IMR-90 (cell line): ENCODE measurements at regions not wholly inside any gene's neighbourhood (a gene's known extent, or its start where the extent isn't known, plus 50 kb on each side); places are given as distances from the start of the nearest gene placed in this dataset.

ENCODE experiments used
- ATAC-seq: fragments of 200-7000 bp; cut with Tn5 transposase; 2 replicates; pipeline ENCODE4 v1.9.1; 2020; ENCODE audit warnings: low read depth, mild to moderate bottlenecking, moderate library complexity
- BruUV-seq: library from RNA; stranded (reverse); fragments of 400-500 nt; replicated peaks from 2 replicates; lab custom pipeline; 2021; lab: Mats Ljungman, UMichigan
- CTCF ChIA-PET: fragments of 300-600 bp; formaldehyde crosslinking; extraction: SDS; loops from one replicate; lab custom pipeline; 2021; ENCODE audit warnings: antibody characterized with exemption; lab: Yijun Ruan, JAX
- POLR2A ChIA-PET: fragments of 300-600 bp; sonication (Branson Sonifier 250); formaldehyde crosslinking; loops from one replicate; lab custom pipeline; 2022; ENCODE audit warnings: antibody characterized with exemption; ENCODE audit not compliant: unreplicated experiment; lab: Charles Lee
- DNase-seq: peaks from one replicate; pipeline ENCODE4 v3.0.0; 2013
- H2AFZ ChIP-seq: replicated peaks from 2 replicates; pipeline ENCODE3; 2013; ENCODE audit warnings: low read length, mild to moderate bottlenecking; ENCODE audit not compliant: poor library complexity
- H2AK5ac ChIP-seq: 2 replicates; pipeline ENCODE4 v1.6.1; 2013; ENCODE audit warnings: low read depth, low read length, inconsistent platforms
- H2AK9ac ChIP-seq: replicated peaks from 2 replicates; pipeline ENCODE3; 2013; ENCODE audit warnings: mild to moderate bottlenecking, low read depth, low read length, moderate library complexity; ENCODE audit not compliant: poor library complexity
- H2BK120ac ChIP-seq: 2 replicates; pipeline ENCODE4 v1.6.1; 2013; ENCODE audit warnings: low read depth, low read length, inconsistent platforms
- H2BK15ac ChIP-seq: 3 replicates; pipeline ENCODE4 v1.6.1; 2013; ENCODE audit warnings: low read depth, low read length, inconsistent platforms
- H2BK20ac ChIP-seq: 2 replicates; pipeline ENCODE4 v1.6.1; 2013; ENCODE audit warnings: low read depth, mild to moderate bottlenecking, inconsistent platforms, low read length, moderate library complexity
- H2BK5ac ChIP-seq: 2 replicates; pipeline ENCODE4 v1.6.1; 2013; ENCODE audit warnings: mild to moderate bottlenecking, low read depth, low read length, inconsistent platforms; ENCODE audit not compliant: poor library complexity, severe bottlenecking
- H3K14ac ChIP-seq: replicated peaks from 2 replicates; pipeline ENCODE4 v1.6.1; 2013; ENCODE audit warnings: low read depth, low read length, inconsistent platforms
- H3K18ac ChIP-seq: 2 replicates; pipeline ENCODE4 v1.6.1; 2013; ENCODE audit warnings: low read depth, low read length, control low read depth
- H3K23ac ChIP-seq: 2 replicates; pipeline ENCODE4 v1.6.1; 2013; ENCODE audit warnings: low read depth, low read length, inconsistent platforms
- H3K27ac ChIP-seq: 2 replicates; pipeline ENCODE4 v1.5.1; 2013; ENCODE audit warnings: mild to moderate bottlenecking, control low read depth, low read length; ENCODE audit not compliant: insufficient read depth
- H3K27me3 ChIP-seq: 2 replicates; pipeline ENCODE4 v1.6.1; 2013; ENCODE audit warnings: low read length; ENCODE audit not compliant: control insufficient read depth, insufficient read depth
- H3K36me3 ChIP-seq: 2 replicates; pipeline ENCODE4 v1.6.1; 2013; ENCODE audit warnings: low read length, mixed read lengths; ENCODE audit not compliant: control insufficient read depth, insufficient read depth
- H3K4ac ChIP-seq: 2 replicates; pipeline ENCODE4 v1.6.1; 2013; ENCODE audit warnings: low read depth, low read length, inconsistent platforms
- H3K4me1 ChIP-seq: 2 replicates; pipeline ENCODE4 v1.6.1; 2013; ENCODE audit warnings: low read length, mixed read lengths; ENCODE audit not compliant: control insufficient read depth, insufficient read depth
- H3K4me2 ChIP-seq: 2 replicates; pipeline ENCODE4 v1.6.1; 2013; ENCODE audit warnings: low read depth, mild to moderate bottlenecking, control low read depth, low read length, moderate library complexity
- H3K4me3 ChIP-seq: 2 replicates; pipeline ENCODE4 v1.5.1; 2013; ENCODE audit warnings: low read depth, mild to moderate bottlenecking, control low read depth, low read length, moderate library complexity; ENCODE audit not compliant: insufficient read depth
- H3K56ac ChIP-seq: 2 replicates; pipeline ENCODE4 v1.6.1; 2013; ENCODE audit warnings: low read length, inconsistent platforms; ENCODE audit not compliant: insufficient read depth; ENCODE audit errors: extremely low read depth
- H3K79me1 ChIP-seq, 2 experiments: 2 replicates each; pipeline ENCODE4 v1.6.1; 2013; ENCODE audit warnings: low read length in 2 of 2, inconsistent platforms in 1 of 2, low read depth in 1 of 2
- H3K9ac ChIP-seq: 2 replicates; pipeline ENCODE4 v1.6.1; 2013; ENCODE audit warnings: low read depth, low read length, control low read depth
- H3K9me1 ChIP-seq: 2 replicates; pipeline ENCODE4 v1.6.1; 2013; ENCODE audit warnings: low read length, inconsistent platforms; ENCODE audit not compliant: insufficient read depth
- H3K9me3 ChIP-seq: 2 replicates; pipeline ENCODE4 v1.6.1; 2013; ENCODE audit warnings: low read length; ENCODE audit not compliant: control insufficient read depth, insufficient read depth
- H4K20me1 ChIP-seq: 2 replicates; pipeline ENCODE4 v1.6.1; 2013; ENCODE audit warnings: low read length, inconsistent platforms; ENCODE audit not compliant: insufficient read depth
- H4K5ac ChIP-seq: 2 replicates; pipeline ENCODE4 v1.6.1; 2013; ENCODE audit warnings: mild to moderate bottlenecking, low read depth, low read length, control low read depth
- H4K8ac ChIP-seq, 2 experiments: 2 replicates each; pipeline ENCODE4 v1.6.1; 2013; ENCODE audit warnings: low read depth in 2 of 2, low read length in 2 of 2, control low read depth in 1 of 2, inconsistent platforms in 1 of 2
- H4K91ac ChIP-seq: 2 replicates; pipeline ENCODE4 v1.6.1; 2013; ENCODE audit warnings: low read depth, low read length, inconsistent platforms; ENCODE audit not compliant: insufficient read depth
- CTCF ChIP-seq: conservative IDR thresholded peaks from 2 replicates; pipeline ENCODE4 v1.5.1; 2012; ENCODE audit warnings: mild to moderate bottlenecking, low read depth, low read length, improper control_type of control experiment
- MAZ ChIP-seq: IDR thresholded peaks from 2 replicates; pipeline ENCODE4 v1.6.1; 2012; ENCODE audit warnings: low read depth, mild to moderate bottlenecking, low read length, improper control_type of control experiment, moderate library complexity, borderline replicate concordance
- NFE2L2 ChIP-seq: fragments of 150-350 bp; IDR thresholded peaks from 2 replicates; pipeline ENCODE4 v1.6.1; 2016; ENCODE audit warnings: low read depth, mild to moderate bottlenecking, low read length
- POLR2A ChIP-seq: IDR thresholded peaks from 2 replicates; pipeline ENCODE4 v1.6.1; 2012; ENCODE audit warnings: mild to moderate bottlenecking, low read depth, low read length
- RAD21 ChIP-seq: IDR thresholded peaks from 2 replicates; pipeline ENCODE4 v1.6.1; 2012; ENCODE audit warnings: low read length, improper control_type of control experiment
- RCOR1 ChIP-seq: IDR thresholded peaks from 2 replicates; pipeline ENCODE4 v1.6.1; 2012; ENCODE audit warnings: mild to moderate bottlenecking, low read length, improper control_type of control experiment; ENCODE audit not compliant: insufficient replicate concordance
- dilution Hi-C: fragments of 300-500 bp; cut with HindIII; formaldehyde crosslinking; loops from one replicate; pipeline ENCODE4 v1.14.3; 2018; ENCODE audit warnings: low sequenced_read_pairs; ENCODE audit not compliant: unreplicated experiment
- in situ Hi-C: fragments of 300-500 bp; cut with MboI; formaldehyde crosslinking; loops from 3 replicates; pipeline ENCODE4 v1.14.3; 2019; ENCODE audit warnings: low sequenced_read_pairs, inconsistent platforms, mixed read lengths
- intact Hi-C: fragments of 100-400 bp; cut with micrococcal nuclease; formaldehyde crosslinking; loops from 2 replicates; pipeline ENCODE4 v1.10.0; 2022

DNA sequence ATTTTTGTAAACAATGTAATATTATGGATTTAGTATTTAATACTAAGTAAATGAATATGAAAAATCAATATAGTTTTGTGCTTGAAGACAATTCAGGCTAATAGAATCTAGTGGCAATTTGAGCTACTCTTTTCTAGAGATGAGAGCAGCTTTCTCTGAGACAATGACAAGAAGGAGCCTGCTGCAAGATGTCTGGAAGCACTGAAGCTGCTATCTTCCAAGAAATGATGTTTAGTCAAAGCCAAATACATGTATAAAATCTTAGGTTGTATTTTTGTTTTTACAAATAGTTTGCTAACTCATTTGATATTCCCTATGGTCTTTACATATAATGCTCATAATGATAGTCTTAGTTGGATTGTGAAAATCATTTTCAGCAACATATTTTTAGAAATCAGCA lies 103.9 kb upstream of the COL24A1 start:
- Histone ChIP-seq H2BK20ac (no peak overlapping the region), H3K23ac (no peak overlapping the region), H3K79me1 (no peaks in the 10 kb centered on the region), H2BK15ac (no peak overlapping the region), H3K9me3 (no peaks in the 10 kb centered on the region), H2BK5ac (no peak overlapping the region), H3K4ac (no peak overlapping the region), H3K36me3 (no peaks in the 10 kb centered on the region), H3K18ac (no peak overlapping the region), H3K9me1 (no peaks in the 10 kb centered on the region), H4K5ac (no peak overlapping the region), H2AFZ (no peak overlapping the region), H3K27me3 (peaks cover 1% of the 10 kb centered on the region; the same call in 1 of the 2 replicates), H4K20me1 (no peaks in the 10 kb centered on the region), H3K56ac (no peak overlapping the region), H3K27ac (no peak overlapping the region), H2BK120ac (no peak overlapping the region), H4K91ac (no peak overlapping the region), H3K14ac (no peak overlapping the region), H3K9ac (no peak overlapping the region), H2AK5ac (no peak overlapping the region), H4K8ac (no peak overlapping the region), H2AK9ac (no peak overlapping the region), H3K4me3 (no peak overlapping the region), H3K4me2 (no peak overlapping the region), H3K4me1 (no peaks in the 10 kb centered on the region)
- no peak for DNase-seq
- dilution Hi-C loops (no loop called here), in situ Hi-C loops (no loop called here), intact Hi-C loops (no loop called here)
- ChIA-PET CTCF (no interaction called here), POLR2A (no interaction called here)
- no peak for ATAC-seq
- BruUV-seq, result no TSS peak
- TF ChIP-seq NFE2L2 (no peak), MAZ (no peak), RCOR1 (no peak), CTCF (no peak), RAD21 (no peak), POLR2A (no peak)
